ENCODE measurements at regions not wholly inside any gene's neighbourhood (a gene's known extent, or its start where the extent isn't known, plus 50 kb on each side); places are given as distances from the start of the nearest gene placed in this dataset.

DNA sequence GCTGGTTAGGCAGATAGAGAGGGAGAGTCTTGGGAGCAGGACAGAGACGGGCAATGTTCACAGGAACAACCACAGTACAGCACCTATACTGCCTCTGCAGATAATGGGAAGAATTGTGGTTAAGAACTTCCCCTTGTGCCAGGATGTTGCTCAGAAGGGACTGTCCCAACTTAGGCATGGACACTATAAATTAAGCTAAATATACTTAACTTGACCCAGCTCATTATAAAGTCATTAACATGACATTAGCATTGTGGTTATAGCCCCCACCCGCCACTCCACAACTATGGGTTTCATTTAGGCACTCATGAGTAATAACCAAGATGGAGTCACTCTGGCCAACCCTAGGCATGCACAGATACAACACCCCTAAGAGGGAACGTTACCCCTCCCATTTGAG is 310.9 kb upstream of the NRG3 start:
- Histone ChIP-seq H3K4me2 (no peak overlapping the region), H3K36me3 (replicated peaks; ENCODE audit: insufficient read depth, low read depth) (no peaks in the 10 kb centered on the region), H3K4me1 (ENCODE audit: insufficient read depth) (no peaks in the 10 kb centered on the region), H3K27me3 (no peaks in the 10 kb centered on the region), H2AFZ (no peak overlapping the region), H4K20me1 (ENCODE audit: insufficient read depth, poor library complexity, severe bottlenecking) (no peaks in the 10 kb centered on the region), H3K79me2 (no peaks in the 10 kb centered on the region), H3K27ac (no peak overlapping the region), H3K9me3 (ENCODE audit: low read depth) (no peaks in the 10 kb centered on the region), H3K9me2 (replicated peaks; ENCODE audit: insufficient read depth) (no peaks in the 10 kb centered on the region), H3K4me3 (no peak overlapping the region)
- 68% methylated on average over 3 of the region's 3 CpGs for WGBS (ENCODE audit: low lambda C conversion rate, missing lambda C conversion rate)
- no peak for TF ChIP-seq EZH2 (IDR thresholded peaks at IDR 0.05; ENCODE audit: borderline replicate concordance)
- TF ChIP-seq EZH2phosphoT487 (IDR thresholded peaks at IDR 0.05; ENCODE audit: low read depth, severe bottlenecking, unreplicated experiment), result no peak
- TF ChIP-seq, protein P1, sequence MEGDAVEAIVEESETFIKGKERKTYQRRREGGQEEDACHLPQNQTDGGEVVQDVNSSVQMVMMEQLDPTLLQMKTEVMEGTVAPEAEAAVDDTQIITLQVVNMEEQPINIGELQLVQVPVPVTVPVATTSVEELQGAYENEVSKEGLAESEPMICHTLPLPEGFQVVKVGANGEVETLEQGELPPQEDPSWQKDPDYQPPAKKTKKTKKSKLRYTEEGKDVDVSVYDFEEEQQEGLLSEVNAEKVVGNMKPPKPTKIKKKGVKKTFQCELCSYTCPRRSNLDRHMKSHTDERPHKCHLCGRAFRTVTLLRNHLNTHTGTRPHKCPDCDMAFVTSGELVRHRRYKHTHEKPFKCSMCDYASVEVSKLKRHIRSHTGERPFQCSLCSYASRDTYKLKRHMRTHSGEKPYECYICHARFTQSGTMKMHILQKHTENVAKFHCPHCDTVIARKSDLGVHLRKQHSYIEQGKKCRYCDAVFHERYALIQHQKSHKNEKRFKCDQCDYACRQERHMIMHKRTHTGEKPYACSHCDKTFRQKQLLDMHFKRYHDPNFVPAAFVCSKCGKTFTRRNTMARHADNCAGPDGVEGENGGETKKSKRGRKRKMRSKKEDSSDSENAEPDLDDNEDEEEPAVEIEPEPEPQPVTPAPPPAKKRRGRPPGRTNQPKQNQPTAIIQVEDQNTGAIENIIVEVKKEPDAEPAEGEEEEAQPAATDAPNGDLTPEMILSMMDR (IDR thresholded peaks at IDR 0.05; ENCODE audit: poor library complexity), result no peak
- no peak for DNase-seq (ENCODE audit: low spot score)

DNA sequence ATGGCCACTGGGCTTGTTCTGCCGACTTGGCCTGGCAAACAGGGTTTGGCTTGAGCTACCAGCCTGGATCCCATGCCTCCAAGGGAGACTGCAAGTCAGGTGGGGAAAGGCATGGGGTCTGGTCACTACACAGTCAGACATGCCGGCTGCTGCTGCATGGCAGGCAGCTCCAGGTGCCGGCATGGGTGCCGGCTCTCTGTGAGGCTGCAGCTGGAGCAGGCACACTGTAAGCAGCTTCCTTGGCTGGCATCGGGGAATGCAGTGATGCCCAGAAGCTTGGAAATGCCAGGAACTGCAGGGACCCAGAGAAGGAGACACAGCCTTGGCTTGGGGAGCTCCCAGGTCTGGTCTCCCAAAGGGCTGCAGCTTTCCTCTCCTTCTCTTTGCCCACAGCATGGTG is 305.5 kb upstream of the NRG3 start:
- DNase-seq (ENCODE audit: low spot score), result no peak
- Histone ChIP-seq H3K36me3 (replicated peaks; ENCODE audit: insufficient read depth, low read depth) (no peaks in the 10 kb centered on the region), H3K4me3 (no peak overlapping the region), H3K9me2 (replicated peaks; ENCODE audit: insufficient read depth) (no peaks in the 10 kb centered on the region), H2AFZ (no peak overlapping the region), H3K4me1 (ENCODE audit: insufficient read depth) (no peaks in the 10 kb centered on the region), H3K27me3 (no peaks in the 10 kb centered on the region), H3K4me2 (no peak overlapping the region), H3K27ac (no peak overlapping the region), H3K9me3 (ENCODE audit: low read depth) (no peaks in the 10 kb centered on the region), H4K20me1 (ENCODE audit: insufficient read depth, poor library complexity, severe bottlenecking) (no peaks in the 10 kb centered on the region), H3K79me2 (no peaks in the 10 kb centered on the region)
- WGBS (ENCODE audit: low lambda C conversion rate, missing lambda C conversion rate), result 80% methylated on average over 5 of the region's 5 CpGs
- TF ChIP-seq, protein P1 (IDR thresholded peaks at IDR 0.05; ENCODE audit: poor library complexity), result no peak
- TF ChIP-seq EZH2 (IDR thresholded peaks at IDR 0.05; ENCODE audit: borderline replicate concordance), result no peak
- no peak for TF ChIP-seq EZH2phosphoT487 (IDR thresholded peaks at IDR 0.05; ENCODE audit: low read depth, severe bottlenecking, unreplicated experiment)

DNA sequence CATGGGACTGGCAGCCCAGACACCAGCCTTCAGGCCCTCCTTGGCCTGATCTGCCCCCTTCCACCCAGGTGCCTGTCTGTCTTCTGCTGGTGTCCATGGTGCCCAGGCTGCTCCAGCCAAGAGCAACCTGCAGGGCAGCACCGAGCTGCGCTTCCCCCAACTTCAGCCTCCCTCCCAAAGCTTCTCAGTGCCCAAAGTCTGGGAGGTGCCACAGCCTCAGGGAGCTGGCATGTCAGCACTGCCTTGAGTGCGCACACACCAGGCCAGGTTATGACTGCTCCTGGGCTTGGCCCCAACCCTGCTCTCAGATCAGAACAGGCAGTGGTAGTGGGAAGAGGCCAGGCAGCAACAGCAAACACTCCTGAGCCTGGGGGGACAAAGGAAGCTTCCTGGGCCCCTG is 304.6 kb upstream of the NRG3 start:
- Histone ChIP-seq H3K4me3 (no peak overlapping the region), H3K4me1 (ENCODE audit: insufficient read depth) (no peaks in the 10 kb centered on the region), H4K20me1 (ENCODE audit: insufficient read depth, poor library complexity, severe bottlenecking) (no peaks in the 10 kb centered on the region), H3K79me2 (no peaks in the 10 kb centered on the region), H3K9me2 (replicated peaks; ENCODE audit: insufficient read depth) (no peaks in the 10 kb centered on the region), H3K36me3 (replicated peaks; ENCODE audit: insufficient read depth, low read depth) (no peaks in the 10 kb centered on the region), H3K27ac (no peak overlapping the region), H2AFZ (no peak overlapping the region), H3K4me2 (no peak overlapping the region), H3K9me3 (ENCODE audit: low read depth) (no peaks in the 10 kb centered on the region), H3K27me3 (no peaks in the 10 kb centered on the region)
- TF ChIP-seq, protein P1 (IDR thresholded peaks at IDR 0.05; ENCODE audit: poor library complexity), result no peak
- TF ChIP-seq EZH2 (IDR thresholded peaks at IDR 0.05; ENCODE audit: borderline replicate concordance), result no peak
- no peak for TF ChIP-seq EZH2phosphoT487 (IDR thresholded peaks at IDR 0.05; ENCODE audit: low read depth, severe bottlenecking, unreplicated experiment)
- WGBS (ENCODE audit: low lambda C conversion rate, missing lambda C conversion rate), result 98% methylated on average over 3 of the region's 3 CpGs
- DNase-seq (ENCODE audit: low spot score), result no peak
